GM12892 (cell line): ENCODE measurements at regions not wholly inside any gene's neighbourhood (a gene's known extent, or its start where the extent isn't known, plus 50 kb on each side); places are given as distances from the start of the nearest gene placed in this dataset.
"Not testable (repeated sequence)": the region's sequence is repeated elsewhere in the genome, so short reads cannot be mapped to it uniquely, and the experiment has no call there.

Source experiments
- POLR2A ChIP-seq: IDR thresholded peaks from 2 replicates; pipeline ENCODE4 v1.6.1; 2011; ENCODE audit warnings: low read depth, low read length, control low read depth
- POLR2AphosphoS5 ChIP-seq: IDR thresholded peaks from 2 replicates; pipeline ENCODE4 v1.6.1; 2011; ENCODE audit warnings: low read depth, low read length, control low read depth
- TAF1 ChIP-seq: IDR thresholded peaks from 2 replicates; pipeline ENCODE4 v1.6.1; 2011; ENCODE audit warnings: low read depth, mild to moderate bottlenecking, control low read depth, low read length, borderline replicate concordance

DNA sequence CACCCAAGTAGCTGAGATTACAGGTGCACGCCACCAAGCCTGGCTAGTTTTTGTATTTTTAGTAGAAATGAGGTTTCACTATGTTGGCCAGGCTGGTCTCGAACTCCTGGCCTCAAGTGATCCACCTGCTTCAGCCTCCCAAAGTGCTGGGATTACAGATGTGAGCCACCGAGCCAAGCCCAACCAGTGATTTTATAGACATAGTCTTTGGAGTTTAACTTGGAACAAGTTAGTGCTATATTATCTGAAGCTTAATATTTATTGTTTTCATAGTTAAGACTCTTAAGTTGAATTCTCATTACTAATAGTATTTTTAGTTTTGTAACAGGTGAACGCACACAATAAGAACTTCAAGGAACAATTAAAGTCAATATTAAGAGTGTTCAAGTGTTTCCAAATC lies 122.1 kb downstream of the SPAG6 start:
- TF ChIP-seq POLR2A, POLR2AphosphoS5, TAF1: not testable (repeated sequence)
